Glutamatergic neuron (in vitro differentiated cells): ENCODE measurements at regions not wholly inside any gene's neighbourhood (a gene's known extent, or its start where the extent isn't known, plus 50 kb on each side); places are given as distances from the start of the nearest gene placed in this dataset.

ENCODE experiments used
- DNase-seq: peaks from one replicate; pipeline ENCODE4 v3.0.0; 2022
- H3K27ac Mint-ChIP-seq: one replicate; pipeline ENCODE4 v1.8.0; 2020; ENCODE audit warnings: mild to moderate bottlenecking, mixed read lengths, inconsistent platforms; ENCODE audit not compliant: unreplicated experiment
- H3K27me3 Mint-ChIP-seq: one replicate; pipeline ENCODE4 v1.8.0; 2020; ENCODE audit warnings: mild to moderate bottlenecking, moderate library complexity, mixed read lengths, inconsistent platforms; ENCODE audit not compliant: unreplicated experiment
- H3K36me3 Mint-ChIP-seq: one replicate; pipeline ENCODE4 v1.8.0; 2020; ENCODE audit warnings: mild to moderate bottlenecking, mixed read lengths, inconsistent platforms; ENCODE audit not compliant: unreplicated experiment
- H3K4me1 Mint-ChIP-seq: one replicate; pipeline ENCODE4 v1.8.0; 2020; ENCODE audit warnings: mild to moderate bottlenecking, low read depth, mixed read lengths, inconsistent platforms; ENCODE audit not compliant: unreplicated experiment
- H3K4me3 Mint-ChIP-seq: one replicate; pipeline ENCODE4 v1.8.0; 2020; ENCODE audit warnings: mild to moderate bottlenecking, mixed read lengths, inconsistent platforms; ENCODE audit not compliant: unreplicated experiment
- H3K9me3 Mint-ChIP-seq: one replicate; pipeline ENCODE4 v1.8.0; 2020; ENCODE audit warnings: mild to moderate bottlenecking, moderate library complexity, mixed read lengths, inconsistent platforms; ENCODE audit not compliant: unreplicated experiment
- CTCF ChIP-seq: fragments of 200-600 bp; sonication (generic); IDR thresholded peaks from one replicate; pipeline ENCODE4 v1.5.0; 2021; ENCODE audit not compliant: partially characterized antibody, unreplicated experiment

DNA sequence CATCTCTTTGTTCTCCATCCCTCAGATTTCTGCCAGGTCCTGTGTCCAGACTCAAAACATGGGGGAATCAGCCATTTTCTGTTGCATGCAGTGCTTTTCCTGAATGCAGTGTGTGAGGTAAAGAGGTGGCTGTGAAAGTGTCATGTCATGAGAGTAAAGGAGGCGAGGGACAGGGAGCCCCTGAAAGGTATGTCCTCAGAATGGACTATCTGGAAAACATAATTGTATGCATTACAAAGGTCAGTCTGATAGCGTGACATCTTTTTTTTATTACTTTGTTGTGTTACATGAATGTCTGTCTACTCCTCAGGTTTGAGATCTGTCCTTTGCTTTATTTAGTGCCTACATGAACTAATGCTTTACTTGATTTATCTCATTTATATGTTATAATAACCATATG lies 239.1 kb downstream of the MAN2A1 start:
- TF ChIP-seq CTCF: no peak
- Mint-ChIP-seq H3K36me3 (no peaks in the 10 kb centered on the region), H3K9me3 (peaks cover 10% of the 10 kb centered on the region), H3K4me3 (peak overlapping the region; percentile 5), H3K4me1 (peaks cover 49% of the 10 kb centered on the region), H3K27me3 (peaks cover 9% of the 10 kb centered on the region), H3K27ac (peak overlapping the region; percentile 95)
- DNase-seq: no peak

DNA sequence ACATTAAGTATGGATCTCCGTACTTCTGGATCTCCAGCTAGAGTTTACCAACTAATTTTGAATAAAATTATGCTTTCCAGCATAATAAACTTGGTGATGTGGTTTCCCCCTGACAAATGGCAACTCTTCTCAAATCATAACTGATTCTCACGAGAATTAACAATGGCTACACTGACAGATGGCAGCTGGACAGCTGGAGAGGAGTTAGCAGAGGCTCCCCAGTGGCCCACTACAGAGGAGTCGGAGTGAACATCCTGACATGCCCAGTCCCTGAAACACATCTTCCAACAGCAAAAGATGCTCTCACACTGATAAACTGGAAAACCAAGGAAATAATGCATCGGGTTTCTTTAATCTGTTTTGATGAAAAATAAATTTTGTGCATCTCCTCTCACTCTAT lies 239.6 kb downstream of the MAN2A1 start:
- H3K27ac Mint-ChIP-seq: peak overlapping the region; percentile 95
- peaks cover 9% of the 10 kb centered on the region for H3K27me3 Mint-ChIP-seq
- peak overlapping the region; percentile 66 for H3K4me3 Mint-ChIP-seq
- no peaks in the 10 kb centered on the region for H3K36me3 Mint-ChIP-seq
- peak; percentile 76 for DNase-seq
- peaks cover 46% of the 10 kb centered on the region for H3K4me1 Mint-ChIP-seq
- peaks cover 10% of the 10 kb centered on the region for H3K9me3 Mint-ChIP-seq
- TF ChIP-seq CTCF: no peak

- Mint-ChIP-seq H3K4me1 (peaks cover 46% of the 10 kb centered on the region), H3K36me3 (no peaks in the 10 kb centered on the region), H3K27ac (peak overlapping the region; percentile 95), H3K4me3 (peak overlapping the region; percentile 66), H3K9me3 (peaks cover 10% of the 10 kb centered on the region), H3K27me3 (peaks cover 9% of the 10 kb centered on the region)
- TF ChIP-seq CTCF: no peak
- no peak for DNase-seq
These were observed 240.2 kb downstream of the MAN2A1 start for GRCh38 chr5:109929911-109930310.

GRCh38 chr5:109931049-109931780 lies 241.5 kb downstream of the MAN2A1 start:
- H3K4me3 Mint-ChIP-seq: peak overlapping the region; percentile 66
- no peak for TF ChIP-seq CTCF
- no peak for DNase-seq
- H3K4me1 Mint-ChIP-seq: peaks cover 51% of the 10 kb centered on the region
- no peaks in the 10 kb centered on the region for H3K36me3 Mint-ChIP-seq
- H3K27ac Mint-ChIP-seq: peak overlapping the region; percentile 95
- H3K9me3 Mint-ChIP-seq: peaks cover 10% of the 10 kb centered on the region
- H3K27me3 Mint-ChIP-seq: peaks cover 10% of the 10 kb centered on the region

DNA sequence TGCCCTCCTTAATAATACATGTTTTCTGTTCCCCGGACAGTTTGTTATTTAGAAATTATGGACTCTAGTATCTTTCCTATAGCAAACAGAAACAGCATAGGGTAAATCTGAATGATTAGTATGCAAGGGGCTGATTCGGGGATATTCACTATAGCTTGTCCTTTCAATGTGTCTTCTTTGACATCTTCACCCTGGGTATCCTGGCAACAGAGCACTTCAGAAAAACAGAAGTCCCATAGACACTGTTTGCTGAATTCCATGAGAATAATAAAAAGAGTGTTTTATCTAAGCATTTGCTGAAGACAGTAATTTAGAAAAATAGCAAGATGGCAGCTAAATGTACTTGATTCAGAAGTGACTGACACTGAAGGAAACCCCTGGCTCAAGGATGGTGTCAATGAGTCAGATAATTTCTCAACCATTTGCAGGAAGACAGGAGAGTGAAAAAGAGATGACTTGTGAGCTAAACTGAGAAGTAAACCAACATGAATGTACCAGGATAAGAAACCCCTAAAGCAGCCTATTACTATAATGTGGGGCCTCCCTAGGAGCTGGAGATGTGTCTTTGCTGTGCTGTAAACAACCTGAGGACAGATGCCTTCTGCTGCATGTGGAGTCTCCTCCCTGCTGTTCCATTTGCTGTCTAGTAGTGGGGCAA lies 246.2 kb downstream of the MAN2A1 start:
- peaks cover 1% of the 10 kb centered on the region for H3K9me3 Mint-ChIP-seq
- H3K4me3 Mint-ChIP-seq: no peak overlapping the region
- H3K27ac Mint-ChIP-seq: no peak overlapping the region
- no peak for TF ChIP-seq CTCF
- H3K27me3 Mint-ChIP-seq: peaks cover 2% of the 10 kb centered on the region
- H3K4me1 Mint-ChIP-seq: peaks cover 28% of the 10 kb centered on the region
- DNase-seq: no peak
- H3K36me3 Mint-ChIP-seq: peaks cover 2% of the 10 kb centered on the region
